HL-60 (cell line): ENCODE measurements at regions not wholly inside any gene's neighbourhood (a gene's known extent, or its start where the extent isn't known, plus 50 kb on each side); places are given as distances from the start of the nearest gene placed in this dataset.

ENCODE experiments used
- DNase-seq, 2 experiments: peaks; one replicate each; pipeline ENCODE4 v3.0.0-alpha.2; 2010 to 2020; ENCODE audit warnings: low read depth in 1 of 2, low spot score in 1 of 2
- H3K27ac ChIP-seq: fragments of 250-450 bp; sonication (Bioruptor Pico); replicated peaks from 2 replicates; pipeline ENCODE4 v1.5.1; 2020; ENCODE audit warnings: mild to moderate bottlenecking, moderate library complexity
- H3K27me3 ChIP-seq: fragments of 250-450 bp; sonication (Bioruptor Pico); 2 replicates; pipeline ENCODE4 v1.5.1; 2021; ENCODE audit warnings: mild to moderate bottlenecking, moderate library complexity; ENCODE audit not compliant: insufficient read depth, poor library complexity, severe bottlenecking
- H3K4me3 ChIP-seq: replicated peaks from 2 replicates; pipeline ENCODE4 v1.5.1; 2011; ENCODE audit warnings: mild to moderate bottlenecking, control low read depth, low read length; ENCODE audit not compliant: insufficient read depth
- CTCF ChIP-seq: IDR thresholded peaks from one replicate; pipeline ENCODE4 v1.5.1; 2011; ENCODE audit warnings: low read length, control low read depth, inconsistent platforms; ENCODE audit not compliant: insufficient read depth
- GABPA ChIP-seq: IDR thresholded peaks from 2 replicates; pipeline ENCODE4 v1.6.1; 2012; ENCODE audit warnings: low read depth
- POLR2AphosphoS5 ChIP-seq: IDR thresholded peaks from 2 replicates; pipeline ENCODE4 v1.6.1; 2012; ENCODE audit warnings: low read depth
- REST ChIP-seq: IDR thresholded peaks from 2 replicates; pipeline ENCODE4 v1.6.1; 2012; ENCODE audit warnings: low read depth; ENCODE audit not compliant: insufficient replicate concordance
- SPI1 ChIP-seq: IDR thresholded peaks from 2 replicates; pipeline ENCODE4 v1.6.1; 2012; ENCODE audit warnings: low read depth, mild to moderate bottlenecking, borderline replicate concordance

GRCh38 chr17:72592967-72593325, 472.1 kb downstream of the SOX9 start:
- Histone ChIP-seq H3K4me3 (no peak overlapping the region), H3K27me3 (peaks cover 41% of the 10 kb centered on the region)
- TF ChIP-seq CTCF (no peak), GABPA (no peak), POLR2AphosphoS5 (no peak), REST (no peak), SPI1 (no peak)

GRCh38 chr17:72594248-72594647, 473.4 kb downstream of the SOX9 start:
- no peak for DNase-seq
- Histone ChIP-seq H3K27me3 (peaks cover 39% of the 10 kb centered on the region), H3K27ac (no peak overlapping the region), H3K4me3 (no peak overlapping the region)
- no peak for TF ChIP-seq REST
- TF ChIP-seq CTCF: no peak
- TF ChIP-seq SPI1: no peak
- TF ChIP-seq GABPA: no peak
- TF ChIP-seq POLR2AphosphoS5: no peak

More at GRCh38 chr17:72592967-72593325, 472.1 kb downstream of the SOX9 start:
- no peak for DNase-seq
- no peak overlapping the region for H3K27ac ChIP-seq
